Activated T-helper 17 cell treated with anti-CD3 and anti-CD28 coated beads, Interleukin-2, amount 50 U/mL, for 72 hours (primary cell): ENCODE measurements at regions not wholly inside any gene's neighbourhood (a gene's known extent, or its start where the extent isn't known, plus 50 kb on each side); places are given as distances from the start of the nearest gene placed in this dataset.
"Not testable (repeated sequence)": the region's sequence is repeated elsewhere in the genome, so short reads cannot be mapped to it uniquely, and the experiment has no call there.

Source experiments
- ATAC-seq: fragments of 150-1000 bp; cut with Tn5 transposase; replicated peaks from 2 replicates; pipeline ENCODE4 v1.10.0; 2021; ENCODE audit warnings: mild to moderate bottlenecking, moderate library complexity
- H3K27ac Mint-ChIP-seq: one replicate; pipeline ENCODE4 v1.8.0; 2022; ENCODE audit warnings: mixed read lengths
- H3K27me3 Mint-ChIP-seq: one replicate; pipeline ENCODE4 v1.8.0; 2022; ENCODE audit warnings: mixed read lengths
- H3K36me3 Mint-ChIP-seq: one replicate; pipeline ENCODE4 v1.8.0; 2022; ENCODE audit warnings: low read depth, mild to moderate bottlenecking, mixed read lengths
- H3K4me1 Mint-ChIP-seq: one replicate; pipeline ENCODE4 v1.8.0; 2022; ENCODE audit warnings: mixed read lengths
- H3K4me3 Mint-ChIP-seq: one replicate; pipeline ENCODE4 v1.8.0; 2022; ENCODE audit warnings: mild to moderate bottlenecking, mixed read lengths
- H3K9me3 Mint-ChIP-seq: one replicate; pipeline ENCODE4 v1.8.0; 2022; ENCODE audit warnings: mixed read lengths

GRCh38 chr1:96588416-96588995 is 133.1 kb upstream of the PTBP2 start:
- Mint-ChIP-seq H3K27ac (no peak overlapping the region), H3K4me3 (no peak overlapping the region), H3K9me3 (no peaks in the 10 kb centered on the region), H3K4me1 (no peaks in the 10 kb centered on the region), H3K36me3 (no peaks in the 10 kb centered on the region), H3K27me3 (peaks cover under 1% of the 10 kb centered on the region)
- ATAC-seq, result no peak

- H3K4me3 Mint-ChIP-seq, ATAC-seq, H3K27me3 Mint-ChIP-seq, H3K27ac Mint-ChIP-seq, H3K36me3 Mint-ChIP-seq, H3K4me1 Mint-ChIP-seq, H3K9me3 Mint-ChIP-seq: not testable (repeated sequence)
Measured at GRCh38 chr1:96595530-96595929, 126.1 kb upstream of the PTBP2 start.

DNA sequence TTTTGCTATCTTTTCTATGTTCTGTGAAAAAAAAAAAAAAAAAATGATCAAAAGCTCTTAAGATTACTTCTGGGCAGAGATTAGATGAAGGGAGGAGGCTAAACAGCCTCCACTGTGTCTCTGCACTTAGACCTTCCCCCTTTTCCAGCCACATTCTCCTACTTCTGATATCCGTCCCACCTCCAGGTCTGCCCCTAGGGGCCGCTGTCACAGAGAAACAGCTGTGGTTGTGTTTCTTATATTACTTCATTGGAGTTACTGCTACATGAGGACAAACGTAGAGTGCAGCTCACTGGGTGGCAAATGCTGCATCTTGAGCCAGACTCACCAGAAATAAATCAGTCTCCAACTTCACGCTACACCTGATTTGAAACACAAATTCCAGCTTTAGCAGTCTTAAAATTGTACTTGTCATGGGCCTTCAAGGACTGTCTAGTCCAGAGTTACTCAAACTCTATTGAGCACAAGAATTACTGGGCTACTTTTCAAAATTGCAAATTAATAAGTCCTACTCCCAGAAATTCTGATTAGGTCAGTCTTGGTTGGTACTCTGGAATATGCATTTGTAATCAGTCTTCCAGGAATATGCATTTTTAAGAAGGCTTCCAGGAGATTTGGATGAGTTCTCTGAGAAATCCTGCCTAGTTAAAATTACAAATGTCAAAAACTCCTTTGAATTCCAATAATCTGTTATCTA is 125.2 kb upstream of the PTBP2 start:
- H3K9me3 Mint-ChIP-seq, result no peaks in the 10 kb centered on the region
- H3K27ac Mint-ChIP-seq, result no peak overlapping the region
- H3K4me1 Mint-ChIP-seq, result no peaks in the 10 kb centered on the region
- H3K27me3 Mint-ChIP-seq, result peaks cover 8% of the 10 kb centered on the region
- peak; percentile 56 for ATAC-seq
- H3K36me3 Mint-ChIP-seq, result no peaks in the 10 kb centered on the region
- H3K4me3 Mint-ChIP-seq, result no peak overlapping the region

DNA sequence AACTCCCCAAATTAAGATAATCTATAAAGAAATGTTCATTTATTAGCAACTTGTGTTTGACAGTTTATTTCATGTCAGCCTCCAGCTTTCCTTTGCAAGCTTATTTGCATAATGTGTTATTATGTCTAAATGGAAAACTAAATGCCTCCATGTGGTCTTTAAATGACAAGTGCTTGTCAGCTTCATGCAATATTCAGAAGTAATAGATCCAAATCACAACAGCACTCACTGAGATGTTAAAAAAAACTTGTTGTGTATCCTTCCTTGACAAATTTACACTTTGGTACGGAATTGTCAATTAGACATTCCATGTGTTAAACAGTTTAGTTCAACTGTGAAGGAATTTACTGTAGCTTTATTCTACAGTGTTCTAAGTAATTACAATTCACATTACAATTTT is 124.4 kb upstream of the PTBP2 start:
- H3K4me3 Mint-ChIP-seq, result no peak overlapping the region
- no peak for ATAC-seq
- no peaks in the 10 kb centered on the region for H3K4me1 Mint-ChIP-seq
- H3K9me3 Mint-ChIP-seq, result no peaks in the 10 kb centered on the region
- no peaks in the 10 kb centered on the region for H3K36me3 Mint-ChIP-seq
- peaks cover 8% of the 10 kb centered on the region for H3K27me3 Mint-ChIP-seq
- H3K27ac Mint-ChIP-seq, result no peak overlapping the region

DNA sequence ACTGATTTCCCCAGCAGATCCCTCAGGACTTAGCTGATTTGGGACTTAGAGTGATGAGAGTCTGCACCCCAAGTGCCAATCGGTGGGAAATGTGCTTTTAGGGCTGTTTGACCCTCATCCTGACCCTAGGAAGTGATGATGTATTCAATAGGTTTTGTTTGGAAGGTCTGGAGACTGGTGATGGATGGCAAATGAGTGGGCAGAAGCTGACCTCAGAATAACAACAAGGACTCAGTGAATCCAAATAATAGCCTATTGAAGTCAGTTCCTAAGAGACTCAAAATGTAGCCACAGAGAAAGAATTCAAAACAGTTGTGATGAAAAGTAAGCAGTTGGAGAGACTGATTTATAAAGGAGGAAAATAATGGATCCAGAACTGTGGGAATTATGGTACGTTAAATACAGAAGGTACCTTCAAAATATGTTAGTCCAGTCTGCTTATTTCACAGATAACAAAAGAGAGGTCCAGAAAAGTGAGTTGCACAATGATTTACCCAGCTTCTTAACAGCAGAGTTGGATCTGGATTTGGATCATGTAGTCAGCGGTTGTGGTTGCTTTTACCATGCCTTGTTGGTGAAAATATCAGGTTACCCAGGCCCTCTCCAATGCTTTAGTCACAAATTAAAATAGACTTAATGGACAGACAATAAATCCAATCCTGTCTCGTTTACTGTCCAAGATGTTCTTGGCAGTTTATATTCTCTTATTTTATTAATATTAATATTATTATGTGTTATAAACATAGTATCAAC is 123.0 kb upstream of the PTBP2 start:
- Mint-ChIP-seq H3K4me1 (no peaks in the 10 kb centered on the region), H3K27ac (no peak overlapping the region), H3K36me3 (no peaks in the 10 kb centered on the region)

DNA sequence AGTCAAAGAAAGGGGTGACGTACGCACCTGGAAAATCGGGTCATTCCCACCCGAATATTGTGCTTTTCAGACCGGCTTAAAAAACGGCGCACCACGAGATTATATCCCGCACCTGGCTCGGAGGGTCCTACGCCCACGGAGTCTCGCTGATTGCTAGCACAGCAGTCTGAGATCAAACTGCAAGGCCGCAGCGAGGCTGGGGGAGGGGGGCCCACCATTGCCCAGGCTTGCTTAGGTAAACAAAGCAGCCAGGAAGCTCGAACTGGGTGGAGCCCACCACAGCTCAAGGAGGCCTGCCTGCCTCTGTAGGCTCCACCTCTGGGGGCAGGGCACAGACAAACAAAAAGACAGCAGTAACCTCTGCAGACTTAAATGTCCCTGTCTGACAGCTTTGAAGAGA is 117.0 kb upstream of the PTBP2 start:
- not testable (repeated sequence) for H3K27me3 Mint-ChIP-seq, H3K36me3 Mint-ChIP-seq, H3K9me3 Mint-ChIP-seq, ATAC-seq, H3K27ac Mint-ChIP-seq, H3K4me3 Mint-ChIP-seq, H3K4me1 Mint-ChIP-seq

More for the DNA sequence above, 123.0 kb upstream of the PTBP2 start:
- ATAC-seq, result no peak
- peaks cover 7% of the 10 kb centered on the region for H3K27me3 Mint-ChIP-seq
- H3K4me3 Mint-ChIP-seq, result no peak overlapping the region
- H3K9me3 Mint-ChIP-seq, result no peaks in the 10 kb centered on the region

DNA sequence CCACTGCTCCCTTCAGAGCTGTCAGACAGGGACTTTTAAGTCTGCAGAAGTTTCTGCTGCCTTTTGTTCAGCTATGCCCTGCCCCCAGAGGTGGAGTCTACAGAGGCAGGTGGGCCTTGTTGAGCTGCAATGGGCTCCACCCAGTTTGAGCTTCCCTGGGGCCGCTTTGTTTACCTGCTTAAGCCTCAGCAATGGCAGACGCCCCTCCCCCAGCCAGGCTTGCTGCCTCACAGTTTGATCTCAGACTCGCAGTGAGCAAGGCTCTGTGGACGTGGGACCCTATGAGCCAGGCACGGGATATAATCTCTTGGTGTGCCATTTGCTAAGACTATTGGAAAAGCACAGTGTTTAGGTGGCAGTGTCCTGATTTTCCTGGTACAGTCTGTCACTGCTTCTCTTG is 104.2 kb upstream of the PTBP2 start:
- H3K4me1 Mint-ChIP-seq, ATAC-seq, H3K9me3 Mint-ChIP-seq, H3K27ac Mint-ChIP-seq, H3K27me3 Mint-ChIP-seq, H3K4me3 Mint-ChIP-seq, H3K36me3 Mint-ChIP-seq: not testable (repeated sequence)

DNA sequence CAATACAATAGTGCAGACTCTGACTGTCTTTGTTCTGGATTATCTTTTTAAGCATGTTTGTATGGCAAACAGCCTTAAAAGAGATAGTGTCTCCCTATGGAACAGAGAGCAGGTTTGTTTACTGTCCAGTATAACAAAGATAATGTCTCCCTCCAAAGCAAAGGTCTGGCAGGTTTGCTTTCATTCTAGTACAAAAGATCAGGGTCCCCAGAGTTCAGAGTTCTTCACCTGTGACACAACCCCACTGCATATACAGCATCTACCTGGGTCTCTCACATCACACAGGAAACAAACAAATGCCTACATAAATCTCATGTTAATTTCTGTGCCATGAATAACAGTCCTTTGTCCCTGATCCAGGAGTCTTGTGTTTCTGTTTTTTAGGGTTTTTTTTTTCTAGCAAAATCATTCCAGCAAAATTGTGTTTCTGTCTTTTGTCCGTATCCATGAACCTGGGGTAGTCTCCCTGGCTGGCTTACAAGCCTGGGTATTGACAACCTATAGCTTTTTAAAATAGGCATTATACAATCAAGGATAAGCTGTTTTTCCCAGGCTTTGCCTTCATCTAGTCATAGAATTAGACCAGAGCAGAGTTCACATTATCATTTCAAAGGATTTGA is 89.4 kb upstream of the PTBP2 start:
- H3K27ac Mint-ChIP-seq, result no peak overlapping the region
- no peaks in the 10 kb centered on the region for H3K36me3 Mint-ChIP-seq
- ATAC-seq, result no peak
- H3K4me3 Mint-ChIP-seq, result no peak overlapping the region
- no peaks in the 10 kb centered on the region for H3K4me1 Mint-ChIP-seq
- peaks cover 4% of the 10 kb centered on the region for H3K27me3 Mint-ChIP-seq
- H3K9me3 Mint-ChIP-seq, result no peaks in the 10 kb centered on the region

GRCh38 chr1:96633695-96634094 is 87.9 kb upstream of the PTBP2 start:
- no peak overlapping the region for H3K27ac Mint-ChIP-seq
- no peak for ATAC-seq
- H3K36me3 Mint-ChIP-seq, result no peaks in the 10 kb centered on the region
- no peak overlapping the region for H3K4me3 Mint-ChIP-seq
- no peaks in the 10 kb centered on the region for H3K4me1 Mint-ChIP-seq
- no peaks in the 10 kb centered on the region for H3K27me3 Mint-ChIP-seq
- no peaks in the 10 kb centered on the region for H3K9me3 Mint-ChIP-seq

- Mint-ChIP-seq H3K4me1 (no peaks in the 10 kb centered on the region), H3K9me3 (no peaks in the 10 kb centered on the region), H3K27ac (no peak overlapping the region), H3K36me3 (no peaks in the 10 kb centered on the region), H3K27me3 (no peaks in the 10 kb centered on the region), H3K4me3 (no peak overlapping the region)
- ATAC-seq, result no peak
Measured at GRCh38 chr1:96634883-96635282, 86.7 kb upstream of the PTBP2 start.

GRCh38 chr1:96641282-96641681 is 80.3 kb upstream of the PTBP2 start:
- no peak overlapping the region for H3K27ac Mint-ChIP-seq
- no peaks in the 10 kb centered on the region for H3K9me3 Mint-ChIP-seq
- H3K27me3 Mint-ChIP-seq, result peaks cover 10% of the 10 kb centered on the region
- no peaks in the 10 kb centered on the region for H3K4me1 Mint-ChIP-seq
- ATAC-seq, result no peak
- H3K36me3 Mint-ChIP-seq, result no peaks in the 10 kb centered on the region
- no peak overlapping the region for H3K4me3 Mint-ChIP-seq

- Mint-ChIP-seq H3K4me1 (no peaks in the 10 kb centered on the region), H3K27me3 (peaks cover 15% of the 10 kb centered on the region), H3K9me3 (no peaks in the 10 kb centered on the region), H3K4me3 (no peak overlapping the region), H3K27ac (no peak overlapping the region), H3K36me3 (no peaks in the 10 kb centered on the region)
- peak; percentile 52 for ATAC-seq
Measured at GRCh38 chr1:96643519-96643918, 78.1 kb upstream of the PTBP2 start.

- ATAC-seq, result no peak
- no peak overlapping the region for H3K4me3 Mint-ChIP-seq
- peaks cover 20% of the 10 kb centered on the region for H3K27me3 Mint-ChIP-seq
- H3K9me3 Mint-ChIP-seq, result no peaks in the 10 kb centered on the region
- H3K36me3 Mint-ChIP-seq, result no peaks in the 10 kb centered on the region
- H3K4me1 Mint-ChIP-seq, result no peaks in the 10 kb centered on the region
- H3K27ac Mint-ChIP-seq, result no peak overlapping the region
Measured at GRCh38 chr1:96649301-96649700, 72.3 kb upstream of the PTBP2 start.

- Mint-ChIP-seq H3K27me3 (peaks cover 13% of the 10 kb centered on the region), H3K4me3 (no peak overlapping the region), H3K4me1 (no peaks in the 10 kb centered on the region), H3K36me3 (no peaks in the 10 kb centered on the region), H3K27ac (no peak overlapping the region), H3K9me3 (no peaks in the 10 kb centered on the region)
- no peak for ATAC-seq
Measured at GRCh38 chr1:96651517-96651916, 70.1 kb upstream of the PTBP2 start.

GRCh38 chr1:96660051-96660450 is 61.5 kb upstream of the PTBP2 start:
- no peak overlapping the region for H3K4me3 Mint-ChIP-seq
- no peak for ATAC-seq
- peaks cover 5% of the 10 kb centered on the region for H3K9me3 Mint-ChIP-seq
- no peak overlapping the region for H3K27ac Mint-ChIP-seq
- H3K27me3 Mint-ChIP-seq, result no peaks in the 10 kb centered on the region
- no peaks in the 10 kb centered on the region for H3K4me1 Mint-ChIP-seq
- no peaks in the 10 kb centered on the region for H3K36me3 Mint-ChIP-seq
